GM18867 (cell line): ENCODE measurements at regions not wholly inside any gene's neighbourhood (a gene's known extent, or its start where the extent isn't known, plus 50 kb on each side); places are given as distances from the start of the nearest gene placed in this dataset.

Experiments
- ATAC-seq: cut with Tn5 transposase; IDR thresholded peaks from one replicate; pipeline ENCODE4 v1.9.1; 2021; ENCODE audit warnings: mild to moderate bottlenecking, moderate library complexity; ENCODE audit not compliant: unreplicated experiment

GRCh38 chr16:72240466-72240865 is 68.5 kb upstream of the PMFBP1 start:
- no peak for ATAC-seq

GRCh38 chr16:72236866-72237265 is 64.9 kb upstream of the PMFBP1 start:
- no peak for ATAC-seq

GRCh38 chr16:72234387-72234786 is 62.4 kb upstream of the PMFBP1 start:
- ATAC-seq = no peak

GRCh38 chr16:72228014-72228413 is 56.1 kb upstream of the PMFBP1 start:
- ATAC-seq = no peak

GRCh38 chr16:72226136-72226535 is 54.2 kb upstream of the PMFBP1 start:
- ATAC-seq = no peak

- no peak for ATAC-seq
Observed at GRCh38 chr16:72224260-72224768, 52.4 kb upstream of the PMFBP1 start.

GRCh38 chr16:72222503-72222902 is 50.5 kb upstream of the PMFBP1 start:
- ATAC-seq = no peak
